ENCODE measurements at regions not wholly inside any gene's neighbourhood (a gene's known extent, or its start where the extent isn't known, plus 50 kb on each side); places are given as distances from the start of the nearest gene placed in this dataset.

DNA sequence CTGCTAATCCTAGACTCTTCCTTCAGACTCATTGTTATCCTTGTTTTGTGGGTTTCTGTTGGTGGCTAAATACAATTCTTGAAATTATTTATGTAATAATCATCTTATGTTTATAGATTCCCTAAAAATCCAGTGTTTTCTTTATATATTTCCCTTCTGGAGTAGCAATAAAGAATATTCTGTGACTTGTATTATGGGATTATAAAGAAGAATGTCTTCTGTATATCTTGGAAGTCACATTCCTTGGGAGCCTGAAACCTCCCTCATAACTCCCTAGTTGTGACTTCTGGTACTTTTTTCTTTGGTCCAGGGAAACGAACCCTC, 356.1 kb downstream of the TMEM167A start:
- no peaks in the 10 kb centered on the region; a peak in 1 of 5 replicates for H3K4me1 ChIP-seq (replicated peaks in 1 of 2; ENCODE audit: control insufficient read depth in 2 of 2, insufficient read depth in 2 of 2, low read length in 2 of 2)
- POLR2A ChIA-PET: interaction anchor here (0.7 kb wide), 1 partner anchor 924 kb away, joined by 3 read pairs; no protein-coding TSS in a partner anchor
- no peak overlapping the region for H2AFZ ChIP-seq (ENCODE audit: low read depth, low read length)
- no peaks in the 10 kb centered on the region for H3K27me3 ChIP-seq (ENCODE audit: control insufficient read depth in 2 of 2, insufficient read depth in 2 of 2, low read length in 2 of 2)
- H3K4me3 ChIP-seq: no peak overlapping the region
- no peak overlapping the region for H3K9ac ChIP-seq (ENCODE audit: insufficient read depth in 1 of 2, low read depth in 2 of 2, low read length in 2 of 2)
- ATAC-seq (no peak), FAIRE-seq (no peak), DNase-seq (ENCODE audit: extremely low read depth in 1 of 4, low spot score in 3 of 4) (no peak)
- no peak overlapping the region for H3K27ac ChIP-seq (ENCODE audit: extremely low read depth, low read depth, low read length)
- no peaks in the 10 kb centered on the region for H4K20me1 ChIP-seq (replicated peaks; ENCODE audit: control insufficient read depth, insufficient read depth, low read length)
- TF ChIP-seq, protein P1, sequence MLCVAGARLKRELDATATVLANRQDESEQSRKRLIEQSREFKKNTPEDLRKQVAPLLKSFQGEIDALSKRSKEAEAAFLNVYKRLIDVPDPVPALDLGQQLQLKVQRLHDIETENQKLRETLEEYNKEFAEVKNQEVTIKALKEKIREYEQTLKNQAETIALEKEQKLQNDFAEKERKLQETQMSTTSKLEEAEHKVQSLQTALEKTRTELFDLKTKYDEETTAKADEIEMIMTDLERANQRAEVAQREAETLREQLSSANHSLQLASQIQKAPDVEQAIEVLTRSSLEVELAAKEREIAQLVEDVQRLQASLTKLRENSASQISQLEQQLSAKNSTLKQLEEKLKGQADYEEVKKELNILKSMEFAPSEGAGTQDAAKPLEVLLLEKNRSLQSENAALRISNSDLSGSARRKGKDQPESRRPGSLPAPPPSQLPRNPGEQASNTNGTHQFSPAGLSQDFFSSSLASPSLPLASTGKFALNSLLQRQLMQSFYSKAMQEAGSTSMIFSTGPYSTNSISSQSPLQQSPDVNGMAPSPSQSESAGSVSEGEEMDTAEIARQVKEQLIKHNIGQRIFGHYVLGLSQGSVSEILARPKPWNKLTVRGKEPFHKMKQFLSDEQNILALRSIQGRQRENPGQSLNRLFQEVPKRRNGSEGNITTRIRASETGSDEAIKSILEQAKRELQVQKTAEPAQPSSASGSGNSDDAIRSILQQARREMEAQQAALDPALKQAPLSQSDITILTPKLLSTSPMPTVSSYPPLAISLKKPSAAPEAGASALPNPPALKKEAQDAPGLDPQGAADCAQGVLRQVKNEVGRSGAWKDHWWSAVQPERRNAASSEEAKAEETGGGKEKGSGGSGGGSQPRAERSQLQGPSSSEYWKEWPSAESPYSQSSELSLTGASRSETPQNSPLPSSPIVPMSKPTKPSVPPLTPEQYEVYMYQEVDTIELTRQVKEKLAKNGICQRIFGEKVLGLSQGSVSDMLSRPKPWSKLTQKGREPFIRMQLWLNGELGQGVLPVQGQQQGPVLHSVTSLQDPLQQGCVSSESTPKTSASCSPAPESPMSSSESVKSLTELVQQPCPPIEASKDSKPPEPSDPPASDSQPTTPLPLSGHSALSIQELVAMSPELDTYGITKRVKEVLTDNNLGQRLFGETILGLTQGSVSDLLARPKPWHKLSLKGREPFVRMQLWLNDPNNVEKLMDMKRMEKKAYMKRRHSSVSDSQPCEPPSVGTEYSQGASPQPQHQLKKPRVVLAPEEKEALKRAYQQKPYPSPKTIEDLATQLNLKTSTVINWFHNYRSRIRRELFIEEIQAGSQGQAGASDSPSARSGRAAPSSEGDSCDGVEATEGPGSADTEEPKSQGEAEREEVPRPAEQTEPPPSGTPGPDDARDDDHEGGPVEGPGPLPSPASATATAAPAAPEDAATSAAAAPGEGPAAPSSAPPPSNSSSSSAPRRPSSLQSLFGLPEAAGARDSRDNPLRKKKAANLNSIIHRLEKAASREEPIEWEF (CRISPR knock-in tag; IDR thresholded peaks at IDR 0.05): no peak
- TF ChIP-seq ZNF239 (CRISPR knock-in tag; IDR thresholded peaks at IDR 0.05): no peak
- no peak for TF ChIP-seq ZNF561 (CRISPR knock-in tag; conservative IDR thresholded peaks at IDR 0.05)
- TF ChIP-seq TAL1 (IDR thresholded peaks at IDR 0.05): no peak
- TF ChIP-seq NONO (IDR thresholded peaks at IDR 0.05; ENCODE audit: low read depth in 2 of 2, low read length in 1 of 2): no peak
- TF ChIP-seq, protein P2, sequence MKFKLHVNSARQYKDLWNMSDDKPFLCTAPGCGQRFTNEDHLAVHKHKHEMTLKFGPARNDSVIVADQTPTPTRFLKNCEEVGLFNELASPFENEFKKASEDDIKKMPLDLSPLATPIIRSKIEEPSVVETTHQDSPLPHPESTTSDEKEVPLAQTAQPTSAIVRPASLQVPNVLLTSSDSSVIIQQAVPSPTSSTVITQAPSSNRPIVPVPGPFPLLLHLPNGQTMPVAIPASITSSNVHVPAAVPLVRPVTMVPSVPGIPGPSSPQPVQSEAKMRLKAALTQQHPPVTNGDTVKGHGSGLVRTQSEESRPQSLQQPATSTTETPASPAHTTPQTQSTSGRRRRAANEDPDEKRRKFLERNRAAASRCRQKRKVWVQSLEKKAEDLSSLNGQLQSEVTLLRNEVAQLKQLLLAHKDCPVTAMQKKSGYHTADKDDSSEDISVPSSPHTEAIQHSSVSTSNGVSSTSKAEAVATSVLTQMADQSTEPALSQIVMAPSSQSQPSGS (CRISPR knock-in tag; IDR thresholded peaks at IDR 0.05): no peak
- TF ChIP-seq, protein P3, sequence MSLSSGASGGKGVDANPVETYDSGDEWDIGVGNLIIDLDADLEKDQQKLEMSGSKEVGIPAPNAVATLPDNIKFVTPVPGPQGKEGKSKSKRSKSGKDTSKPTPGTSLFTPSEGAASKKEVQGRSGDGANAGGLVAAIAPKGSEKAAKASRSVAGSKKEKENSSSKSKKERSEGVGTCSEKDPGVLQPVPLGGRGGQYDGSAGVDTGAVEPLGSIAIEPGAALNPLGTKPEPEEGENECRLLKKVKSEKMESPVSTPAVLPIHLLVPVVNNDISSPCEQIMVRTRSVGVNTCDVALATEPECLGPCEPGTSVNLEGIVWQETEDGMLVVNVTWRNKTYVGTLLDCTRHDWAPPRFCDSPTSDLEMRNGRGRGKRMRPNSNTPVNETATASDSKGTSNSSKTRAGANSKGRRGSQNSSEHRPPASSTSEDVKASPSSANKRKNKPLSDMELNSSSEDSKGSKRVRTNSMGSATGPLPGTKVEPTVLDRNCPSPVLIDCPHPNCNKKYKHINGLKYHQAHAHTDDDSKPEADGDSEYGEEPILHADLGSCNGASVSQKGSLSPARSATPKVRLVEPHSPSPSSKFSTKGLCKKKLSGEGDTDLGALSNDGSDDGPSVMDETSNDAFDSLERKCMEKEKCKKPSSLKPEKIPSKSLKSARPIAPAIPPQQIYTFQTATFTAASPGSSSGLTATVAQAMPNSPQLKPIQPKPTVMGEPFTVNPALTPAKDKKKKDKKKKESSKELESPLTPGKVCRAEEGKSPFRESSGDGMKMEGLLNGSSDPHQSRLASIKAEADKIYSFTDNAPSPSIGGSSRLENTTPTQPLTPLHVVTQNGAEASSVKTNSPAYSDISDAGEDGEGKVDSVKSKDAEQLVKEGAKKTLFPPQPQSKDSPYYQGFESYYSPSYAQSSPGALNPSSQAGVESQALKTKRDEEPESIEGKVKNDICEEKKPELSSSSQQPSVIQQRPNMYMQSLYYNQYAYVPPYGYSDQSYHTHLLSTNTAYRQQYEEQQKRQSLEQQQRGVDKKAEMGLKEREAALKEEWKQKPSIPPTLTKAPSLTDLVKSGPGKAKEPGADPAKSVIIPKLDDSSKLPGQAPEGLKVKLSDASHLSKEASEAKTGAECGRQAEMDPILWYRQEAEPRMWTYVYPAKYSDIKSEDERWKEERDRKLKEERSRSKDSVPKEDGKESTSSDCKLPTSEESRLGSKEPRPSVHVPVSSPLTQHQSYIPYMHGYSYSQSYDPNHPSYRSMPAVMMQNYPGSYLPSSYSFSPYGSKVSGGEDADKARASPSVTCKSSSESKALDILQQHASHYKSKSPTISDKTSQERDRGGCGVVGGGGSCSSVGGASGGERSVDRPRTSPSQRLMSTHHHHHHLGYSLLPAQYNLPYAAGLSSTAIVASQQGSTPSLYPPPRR (CRISPR knock-in tag; IDR thresholded peaks at IDR 0.05; ENCODE audit: borderline replicate concordance): no peak
- TF ChIP-seq RUNX1 (IDR thresholded peaks at IDR 0.05; ENCODE audit: low read depth): no peak
- TF ChIP-seq ZNF583 (CRISPR knock-in tag; IDR thresholded peaks at IDR 0.05): no peak
- no TSS peak for BruUV-seq (replicated peaks)
- intact Hi-C loops (cut with micrococcal nuclease) (no loop called here), in situ Hi-C loops (cut with MboI) (no loop called here)
- no peaks in the 10 kb centered on the region for H3K9me3 ChIP-seq (replicated peaks; ENCODE audit: control insufficient read depth, insufficient read depth, low read depth, low read length)
- CTCF ChIA-PET (ENCODE audit: low intra/inter-chr PET ratio): no interaction called here
- no peaks in the 10 kb centered on the region for H3K79me2 ChIP-seq (ENCODE audit: control insufficient read depth, insufficient read depth, low read length)
- 21% methylated on average over 1 of the region's 1 CpG for WGBS (ENCODE audit: insufficient coverage, low coverage, missing lambda C conversion rate)
- no peaks in the 10 kb centered on the region for H3K36me3 ChIP-seq (ENCODE audit: control insufficient read depth, insufficient read depth, low read length)
- no peak overlapping the region for H3K4me2 ChIP-seq (ENCODE audit: insufficient read depth, low read length)
- H3K9me1 ChIP-seq (ENCODE audit: control insufficient read depth, insufficient read depth, low read length): no peaks in the 10 kb centered on the region
